G401.6 (cell line): ENCODE measurements at regions not wholly inside any gene's neighbourhood (a gene's known extent, or its start where the extent isn't known, plus 50 kb on each side); places are given as distances from the start of the nearest gene placed in this dataset.

ENCODE experiments used
- FAIRE-seq: peaks from 2 replicates; lab custom pipeline; 2012; peaks lifted over from hg19 to GRCh38; lab: Jason Lieb, UNC

GRCh38 chr4:164413743-164414142 lies 340.2 kb upstream of the SMIM31 start:
- FAIRE-seq: no peak

GRCh38 chr4:164423819-164424218 lies 330.1 kb upstream of the SMIM31 start:
- no peak for FAIRE-seq

GRCh38 chr4:164424846-164425245 lies 329.1 kb upstream of the SMIM31 start:
- FAIRE-seq: no peak

GRCh38 chr4:164428561-164428960 lies 325.4 kb upstream of the SMIM31 start:
- FAIRE-seq: no peak

GRCh38 chr4:164438321-164438720 lies 315.6 kb upstream of the SMIM31 start:
- FAIRE-seq: no peak

- no peak for FAIRE-seq
These were observed 314.9 kb upstream of the SMIM31 start for GRCh38 chr4:164439037-164439436.

GRCh38 chr4:164440199-164440598 lies 313.7 kb upstream of the SMIM31 start:
- FAIRE-seq: no peak

GRCh38 chr4:164441109-164441508 lies 312.8 kb upstream of the SMIM31 start:
- FAIRE-seq: no peak

GRCh38 chr4:164442180-164442579 lies 311.8 kb upstream of the SMIM31 start:
- no peak for FAIRE-seq

GRCh38 chr4:164446516-164446915 lies 307.4 kb upstream of the SMIM31 start:
- no peak for FAIRE-seq

GRCh38 chr4:164461901-164462300 lies 292.0 kb upstream of the SMIM31 start:
- FAIRE-seq: no peak

- FAIRE-seq: no peak
These were observed 291.5 kb upstream of the SMIM31 start for GRCh38 chr4:164462471-164462870.

- FAIRE-seq: no peak
These were observed 289.6 kb upstream of the SMIM31 start for GRCh38 chr4:164464313-164464712.

- FAIRE-seq: no peak
These were observed 286.4 kb upstream of the SMIM31 start for GRCh38 chr4:164467493-164467892.

GRCh38 chr4:164481306-164482091 lies 272.4 kb upstream of the SMIM31 start:
- FAIRE-seq: no peak

GRCh38 chr4:164482092-164482404 lies 271.9 kb upstream of the SMIM31 start:
- FAIRE-seq: no peak

- no peak for FAIRE-seq
These were observed 271.2 kb upstream of the SMIM31 start for GRCh38 chr4:164482758-164483157.

- FAIRE-seq: no peak
These were observed 270.2 kb upstream of the SMIM31 start for GRCh38 chr4:164483711-164484110.

- no peak for FAIRE-seq
These were observed 269.4 kb upstream of the SMIM31 start for GRCh38 chr4:164484551-164484950.

- FAIRE-seq: no peak
These were observed 268.8 kb upstream of the SMIM31 start for GRCh38 chr4:164485136-164485535.

- no peak for FAIRE-seq
These were observed 265.8 kb upstream of the SMIM31 start for GRCh38 chr4:164488114-164488513.

GRCh38 chr4:164501074-164501473 lies 252.9 kb upstream of the SMIM31 start:
- no peak for FAIRE-seq

GRCh38 chr4:164503874-164504273 lies 250.1 kb upstream of the SMIM31 start:
- no peak for FAIRE-seq

- no peak for FAIRE-seq
These were observed 245.8 kb upstream of the SMIM31 start for GRCh38 chr4:164508097-164508496.

GRCh38 chr4:164508771-164509170 lies 245.2 kb upstream of the SMIM31 start:
- FAIRE-seq: no peak
